ENCODE measurements at regions not wholly inside any gene's neighbourhood (a gene's known extent, or its start where the extent isn't known, plus 50 kb on each side); places are given as distances from the start of the nearest gene placed in this dataset.

DNA sequence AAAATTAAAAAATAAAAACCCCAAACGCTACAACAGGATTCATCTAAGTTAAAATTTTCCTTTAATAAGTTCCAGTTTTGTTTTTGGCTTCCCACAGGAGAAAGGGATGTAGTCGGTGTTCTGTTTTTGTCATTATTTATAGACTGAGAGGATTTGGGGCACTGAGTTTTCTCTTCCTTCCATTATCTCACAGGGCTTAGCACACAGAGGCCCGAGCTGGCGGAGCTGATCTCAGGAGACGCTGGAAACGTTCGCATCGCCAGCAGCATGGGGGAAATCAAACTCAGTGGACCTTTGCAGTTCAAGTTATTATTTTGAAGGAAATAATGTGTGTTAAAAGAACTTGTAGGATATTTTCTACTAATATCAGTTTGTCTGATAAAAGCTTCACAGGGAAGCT lies 669.7 kb upstream of the SALL3 start:
- TF ChIP-seq, protein P1, sequence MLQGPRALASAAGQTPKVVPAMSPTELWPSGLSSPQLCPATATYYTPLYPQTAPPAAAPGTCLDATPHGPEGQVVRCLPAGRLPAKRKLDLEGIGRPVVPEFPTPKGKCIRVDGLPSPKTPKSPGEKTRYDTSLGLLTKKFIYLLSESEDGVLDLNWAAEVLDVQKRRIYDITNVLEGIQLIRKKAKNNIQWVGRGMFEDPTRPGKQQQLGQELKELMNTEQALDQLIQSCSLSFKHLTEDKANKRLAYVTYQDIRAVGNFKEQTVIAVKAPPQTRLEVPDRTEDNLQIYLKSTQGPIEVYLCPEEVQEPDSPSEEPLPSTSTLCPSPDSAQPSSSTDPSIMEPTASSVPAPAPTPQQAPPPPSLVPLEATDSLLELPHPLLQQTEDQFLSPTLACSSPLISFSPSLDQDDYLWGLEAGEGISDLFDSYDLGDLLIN (CRISPR knock-in tag; IDR thresholded peaks at IDR 0.05; ENCODE audit: borderline replicate concordance) = no peak
- TF ChIP-seq, protein P2, sequence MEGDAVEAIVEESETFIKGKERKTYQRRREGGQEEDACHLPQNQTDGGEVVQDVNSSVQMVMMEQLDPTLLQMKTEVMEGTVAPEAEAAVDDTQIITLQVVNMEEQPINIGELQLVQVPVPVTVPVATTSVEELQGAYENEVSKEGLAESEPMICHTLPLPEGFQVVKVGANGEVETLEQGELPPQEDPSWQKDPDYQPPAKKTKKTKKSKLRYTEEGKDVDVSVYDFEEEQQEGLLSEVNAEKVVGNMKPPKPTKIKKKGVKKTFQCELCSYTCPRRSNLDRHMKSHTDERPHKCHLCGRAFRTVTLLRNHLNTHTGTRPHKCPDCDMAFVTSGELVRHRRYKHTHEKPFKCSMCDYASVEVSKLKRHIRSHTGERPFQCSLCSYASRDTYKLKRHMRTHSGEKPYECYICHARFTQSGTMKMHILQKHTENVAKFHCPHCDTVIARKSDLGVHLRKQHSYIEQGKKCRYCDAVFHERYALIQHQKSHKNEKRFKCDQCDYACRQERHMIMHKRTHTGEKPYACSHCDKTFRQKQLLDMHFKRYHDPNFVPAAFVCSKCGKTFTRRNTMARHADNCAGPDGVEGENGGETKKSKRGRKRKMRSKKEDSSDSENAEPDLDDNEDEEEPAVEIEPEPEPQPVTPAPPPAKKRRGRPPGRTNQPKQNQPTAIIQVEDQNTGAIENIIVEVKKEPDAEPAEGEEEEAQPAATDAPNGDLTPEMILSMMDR (CRISPR knock-in tag; IDR thresholded peaks at IDR 0.05) = no peak
- TF ChIP-seq, protein P3, sequence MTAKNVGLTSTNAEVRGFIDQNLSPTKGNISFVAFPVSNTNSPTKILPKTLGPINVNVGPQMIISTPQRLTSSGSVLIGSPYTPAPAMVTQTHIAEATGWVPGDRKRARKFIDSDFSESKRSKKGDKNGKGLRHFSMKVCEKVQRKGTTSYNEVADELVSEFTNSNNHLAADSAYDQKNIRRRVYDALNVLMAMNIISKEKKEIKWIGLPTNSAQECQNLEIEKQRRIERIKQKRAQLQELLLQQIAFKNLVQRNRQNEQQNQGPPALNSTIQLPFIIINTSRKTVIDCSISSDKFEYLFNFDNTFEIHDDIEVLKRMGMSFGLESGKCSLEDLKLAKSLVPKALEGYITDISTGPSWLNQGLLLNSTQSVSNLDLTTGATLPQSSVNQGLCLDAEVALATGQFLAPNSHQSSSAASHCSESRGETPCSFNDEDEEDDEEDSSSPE (CRISPR knock-in tag; IDR thresholded peaks at IDR 0.05) = no peak
- TF ChIP-seq, protein P4, sequence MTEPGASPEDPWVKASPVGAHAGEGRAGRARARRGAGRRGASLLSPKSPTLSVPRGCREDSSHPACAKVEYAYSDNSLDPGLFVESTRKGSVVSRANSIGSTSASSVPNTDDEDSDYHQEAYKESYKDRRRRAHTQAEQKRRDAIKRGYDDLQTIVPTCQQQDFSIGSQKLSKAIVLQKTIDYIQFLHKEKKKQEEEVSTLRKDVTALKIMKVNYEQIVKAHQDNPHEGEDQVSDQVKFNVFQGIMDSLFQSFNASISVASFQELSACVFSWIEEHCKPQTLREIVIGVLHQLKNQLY (CRISPR knock-in tag; IDR thresholded peaks at IDR 0.05) = no peak
- no peak for TF ChIP-seq EP300 (IDR thresholded peaks at IDR 0.05; ENCODE audit: low read depth in 2 of 2, low read length in 2 of 2)
- TF ChIP-seq EP300 (CRISPR knock-in tag; IDR thresholded peaks at IDR 0.05; ENCODE audit: borderline replicate concordance) = no peak
- TF ChIP-seq, protein P5, sequence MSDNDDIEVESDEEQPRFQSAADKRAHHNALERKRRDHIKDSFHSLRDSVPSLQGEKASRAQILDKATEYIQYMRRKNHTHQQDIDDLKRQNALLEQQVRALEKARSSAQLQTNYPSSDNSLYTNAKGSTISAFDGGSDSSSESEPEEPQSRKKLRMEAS (IDR thresholded peaks at IDR 0.05) = no peak
- no peak for TF ChIP-seq NKX3-1 (CRISPR knock-in tag; IDR thresholded peaks at IDR 0.05)
- TF ChIP-seq GLI4 (CRISPR knock-in tag; IDR thresholded peaks at IDR 0.05; ENCODE audit: borderline replicate concordance) = no peak
- TF ChIP-seq, protein P6, sequence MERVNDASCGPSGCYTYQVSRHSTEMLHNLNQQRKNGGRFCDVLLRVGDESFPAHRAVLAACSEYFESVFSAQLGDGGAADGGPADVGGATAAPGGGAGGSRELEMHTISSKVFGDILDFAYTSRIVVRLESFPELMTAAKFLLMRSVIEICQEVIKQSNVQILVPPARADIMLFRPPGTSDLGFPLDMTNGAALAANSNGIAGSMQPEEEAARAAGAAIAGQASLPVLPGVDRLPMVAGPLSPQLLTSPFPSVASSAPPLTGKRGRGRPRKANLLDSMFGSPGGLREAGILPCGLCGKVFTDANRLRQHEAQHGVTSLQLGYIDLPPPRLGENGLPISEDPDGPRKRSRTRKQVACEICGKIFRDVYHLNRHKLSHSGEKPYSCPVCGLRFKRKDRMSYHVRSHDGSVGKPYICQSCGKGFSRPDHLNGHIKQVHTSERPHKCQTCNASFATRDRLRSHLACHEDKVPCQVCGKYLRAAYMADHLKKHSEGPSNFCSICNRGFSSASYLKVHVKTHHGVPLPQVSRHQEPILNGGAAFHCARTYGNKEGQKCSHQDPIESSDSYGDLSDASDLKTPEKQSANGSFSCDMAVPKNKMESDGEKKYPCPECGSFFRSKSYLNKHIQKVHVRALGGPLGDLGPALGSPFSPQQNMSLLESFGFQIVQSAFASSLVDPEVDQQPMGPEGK (CRISPR knock-in tag; IDR thresholded peaks at IDR 0.05) = no peak
- no peak for TF ChIP-seq TCF12 (IDR thresholded peaks at IDR 0.05)
- TF ChIP-seq TCF12 (CRISPR knock-in tag; IDR thresholded peaks at IDR 0.05) = no peak

Data from HepG2 (cell line).